ENCODE measurements at regions not wholly inside any gene's neighbourhood (a gene's known extent, or its start where the extent isn't known, plus 50 kb on each side); places are given as distances from the start of the nearest gene placed in this dataset.

GRCh38 chr10:131667561-131667960 is 233.2 kb upstream of the PPP2R2D start:
- Mint-ChIP-seq H3K9me3 (peaks cover 0 to 5% (median 5%) of the 10 kb centered on the region in 5 donors), H3K27me3 (peaks cover 0 to 5% of the 10 kb centered on the region in 2 donors)
- CTCF ChIA-PET = no interaction called here

DNA sequence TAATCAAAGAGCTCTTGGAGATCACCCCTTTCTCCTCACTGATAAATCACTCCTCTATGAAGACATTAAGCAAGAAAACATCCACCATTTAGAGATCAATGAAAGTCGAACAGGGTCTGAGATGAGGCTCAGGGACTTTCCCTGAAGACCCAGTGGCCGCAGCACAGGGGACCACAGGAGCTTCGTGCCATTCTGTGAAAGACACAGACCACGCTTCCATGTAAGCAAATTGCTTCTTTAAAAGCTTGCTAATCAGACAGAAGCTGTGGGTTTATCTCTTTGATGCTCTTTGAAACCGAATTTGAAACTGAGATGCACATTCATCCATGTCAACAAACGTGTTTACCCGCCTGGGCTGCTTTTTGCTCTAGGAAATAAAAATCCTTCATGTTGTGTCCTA is 231.9 kb upstream of the PPP2R2D start:
- Histone ChIP-seq H3K27me3 (ENCODE audit: insufficient read depth, low read length, poor library complexity, severe bottlenecking) (no peaks in the 10 kb centered on the region), H3K4me3 (ENCODE audit: low read length) (no peak overlapping the region), H3K27ac (ENCODE audit: low read depth, low read length) (no peak overlapping the region), H3K36me3 (ENCODE audit: insufficient read depth, low read length) (no peaks in the 10 kb centered on the region), H3K9me3 (ENCODE audit: low read length) (no peaks in the 10 kb centered on the region), H3K4me1 (ENCODE audit: insufficient read depth, low read length) (no peaks in the 10 kb centered on the region)
- Mint-ChIP-seq H3K36me3 (no peaks in the 10 kb centered on the region), H3K27ac (no peak overlapping the region), H3K9me3 (peaks cover 0 to 5% (median 5%) of the 10 kb centered on the region in 5 donors), H3K4me1 (no peaks in the 10 kb centered on the region), H3K27me3 (peaks cover 0 to 5% of the 10 kb centered on the region in 2 donors), H3K4me3 (no peak overlapping the region)
- POLR2A ChIA-PET = no interaction called here
- CTCF ChIA-PET = no interaction called here
- DNase-seq = no peak

More at GRCh38 chr10:131667561-131667960, 233.2 kb upstream of the PPP2R2D start:
- Mint-ChIP-seq H3K27ac (no peak overlapping the region), H3K4me3 (no peak overlapping the region), H3K4me1 (no peaks in the 10 kb centered on the region), H3K36me3 (no peaks in the 10 kb centered on the region)
- Histone ChIP-seq H3K27me3 (ENCODE audit: insufficient read depth, low read length, poor library complexity, severe bottlenecking) (no peaks in the 10 kb centered on the region), H3K4me1 (ENCODE audit: insufficient read depth, low read length) (no peaks in the 10 kb centered on the region), H3K27ac (ENCODE audit: low read depth, low read length) (no peak overlapping the region), H3K36me3 (ENCODE audit: insufficient read depth, low read length) (no peaks in the 10 kb centered on the region), H3K9me3 (ENCODE audit: low read length) (no peaks in the 10 kb centered on the region), H3K4me3 (ENCODE audit: low read length) (no peak overlapping the region)
- POLR2A ChIA-PET = no interaction called here
- no peak for DNase-seq

DNA sequence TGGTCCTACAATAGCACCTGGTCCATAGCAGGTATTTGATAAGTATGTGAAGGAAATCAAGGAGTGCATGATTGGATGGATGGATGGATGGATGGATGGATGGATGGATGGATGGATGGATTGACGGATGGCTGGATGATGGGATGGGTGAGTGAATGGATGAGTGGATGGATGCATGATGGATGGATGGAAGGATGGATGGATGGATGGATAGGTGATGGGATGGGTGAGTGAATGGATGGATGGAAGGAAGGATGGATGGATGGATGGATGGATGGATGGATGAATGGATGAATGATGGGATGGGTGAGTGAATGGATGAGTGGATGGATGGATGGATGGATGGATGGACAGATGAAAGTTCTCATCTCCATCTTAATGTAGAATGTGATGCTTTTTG is 231.0 kb upstream of the PPP2R2D start:
- POLR2A ChIA-PET = no interaction called here
- Mint-ChIP-seq H3K27me3 (peaks cover 0 to 5% of the 10 kb centered on the region in 2 donors), H3K36me3 (no peaks in the 10 kb centered on the region), H3K4me1 (no peaks in the 10 kb centered on the region), H3K9me3 (peaks cover 0 to 8% (median 5%) of the 10 kb centered on the region in 5 donors), H3K27ac (no peak overlapping the region), H3K4me3 (no peak overlapping the region)
- Histone ChIP-seq H3K27ac (ENCODE audit: low read depth, low read length) (no peak overlapping the region), H3K4me3 (ENCODE audit: low read length) (no peak overlapping the region), H3K27me3 (ENCODE audit: insufficient read depth, low read length, poor library complexity, severe bottlenecking) (no peaks in the 10 kb centered on the region), H3K9me3 (ENCODE audit: low read length) (no peaks in the 10 kb centered on the region), H3K4me1 (ENCODE audit: insufficient read depth, low read length) (no peaks in the 10 kb centered on the region), H3K36me3 (ENCODE audit: insufficient read depth, low read length) (no peaks in the 10 kb centered on the region)
- DNase-seq = no peak
- CTCF ChIA-PET = no interaction called here

- no peaks in the 10 kb centered on the region for H3K27me3 ChIP-seq (ENCODE audit: insufficient read depth, low read length, poor library complexity, severe bottlenecking)
- POLR2A ChIA-PET = no interaction called here
- H3K4me1 ChIP-seq (ENCODE audit: insufficient read depth, low read length) = no peaks in the 10 kb centered on the region
- no peak for DNase-seq
- Mint-ChIP-seq H3K9me3 (peaks cover 0 to 7% (median 5%) of the 10 kb centered on the region in 5 donors), H3K27me3 (peaks cover 0 to 5% of the 10 kb centered on the region in 2 donors), H3K4me3 (no peak overlapping the region), H3K36me3 (no peaks in the 10 kb centered on the region), H3K27ac (no peak overlapping the region), H3K4me1 (no peaks in the 10 kb centered on the region)
- no peaks in the 10 kb centered on the region for H3K36me3 ChIP-seq (ENCODE audit: insufficient read depth, low read length)
- no peak overlapping the region for H3K27ac ChIP-seq (ENCODE audit: low read depth, low read length)
- H3K4me3 ChIP-seq (ENCODE audit: low read length) = no peak overlapping the region
- no peaks in the 10 kb centered on the region for H3K9me3 ChIP-seq (ENCODE audit: low read length)
- CTCF ChIA-PET = no interaction called here
Observed at GRCh38 chr10:131670341-131670740, 230.5 kb upstream of the PPP2R2D start.

DNA sequence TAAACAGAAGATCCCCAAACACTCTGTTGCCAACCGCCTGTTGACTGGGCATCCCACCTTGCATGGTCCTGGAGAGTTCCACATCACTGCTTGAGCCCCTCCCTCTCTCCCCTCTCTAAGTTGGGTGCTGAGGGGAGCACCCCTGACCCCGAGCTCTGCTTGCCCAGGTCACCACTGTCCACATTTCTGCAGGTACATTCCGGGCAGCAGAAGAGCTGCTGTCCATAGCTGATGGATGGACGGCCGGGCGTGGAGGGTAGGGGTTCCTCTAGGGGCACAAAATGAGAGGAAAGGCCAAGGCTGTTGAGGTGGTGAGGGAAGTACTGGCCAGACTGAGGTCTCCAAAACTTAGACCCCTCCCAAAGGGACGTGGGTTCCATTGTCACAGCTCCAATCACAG is 227.4 kb upstream of the PPP2R2D start:
- ChIA-PET POLR2A (no interaction called here), CTCF (no interaction called here)

DNA sequence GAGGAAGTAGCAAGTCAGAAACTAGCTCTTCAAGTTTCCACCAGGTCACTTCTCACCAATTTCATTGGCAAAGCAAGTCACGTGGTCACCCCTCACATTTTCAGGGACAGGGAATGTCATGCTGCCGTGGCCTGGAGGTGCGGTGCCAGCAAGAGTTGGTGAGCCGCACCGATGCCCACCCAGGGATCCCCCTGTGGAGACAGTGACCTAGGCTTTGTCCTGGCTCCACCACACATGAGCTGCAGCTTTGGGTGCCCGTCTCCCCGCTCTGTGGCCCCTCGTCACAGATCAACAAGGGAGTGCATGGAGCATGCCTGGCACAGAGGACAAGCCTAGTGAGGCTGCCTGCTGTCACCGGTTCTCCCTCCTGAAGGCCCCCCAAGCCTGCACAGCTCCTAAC is 226.7 kb upstream of the PPP2R2D start:
- ChIA-PET POLR2A (no interaction called here), CTCF (no interaction called here)
- H3K36me3 Mint-ChIP-seq = no peaks in the 10 kb centered on the region
- Histone ChIP-seq H3K27me3 (ENCODE audit: insufficient read depth, low read length, poor library complexity, severe bottlenecking) (no peaks in the 10 kb centered on the region), H3K4me1 (ENCODE audit: insufficient read depth, low read length) (no peaks in the 10 kb centered on the region), H3K4me3 (ENCODE audit: low read length) (no peak overlapping the region), H3K36me3 (ENCODE audit: insufficient read depth, low read length) (no peaks in the 10 kb centered on the region), H3K27ac (ENCODE audit: low read depth, low read length) (no peak overlapping the region), H3K9me3 (ENCODE audit: low read length) (no peaks in the 10 kb centered on the region)
- no peak for DNase-seq
- peaks cover 0 to 7% of the 10 kb centered on the region in 2 donors for H3K27me3 Mint-ChIP-seq
- H3K27ac Mint-ChIP-seq = no peak overlapping the region
- no peaks in the 10 kb centered on the region for H3K4me1 Mint-ChIP-seq
- no peak overlapping the region for H3K4me3 Mint-ChIP-seq
- peaks cover 0 to 5% (median 4%) of the 10 kb centered on the region in 5 donors for H3K9me3 Mint-ChIP-seq

More for the DNA sequence above, 227.4 kb upstream of the PPP2R2D start:
- Histone ChIP-seq H3K9me3 (ENCODE audit: low read length) (no peaks in the 10 kb centered on the region), H3K4me3 (ENCODE audit: low read length) (no peak overlapping the region), H3K27ac (ENCODE audit: low read depth, low read length) (no peak overlapping the region), H3K36me3 (ENCODE audit: insufficient read depth, low read length) (no peaks in the 10 kb centered on the region), H3K27me3 (ENCODE audit: insufficient read depth, low read length, poor library complexity, severe bottlenecking) (no peaks in the 10 kb centered on the region), H3K4me1 (ENCODE audit: insufficient read depth, low read length) (no peaks in the 10 kb centered on the region)
- H3K4me1 Mint-ChIP-seq = no peaks in the 10 kb centered on the region
- peaks cover 0 to 7% (median 5%) of the 10 kb centered on the region in 5 donors for H3K9me3 Mint-ChIP-seq
- no peak overlapping the region for H3K27ac Mint-ChIP-seq
- H3K36me3 Mint-ChIP-seq = no peaks in the 10 kb centered on the region
- peaks cover 0 to 7% of the 10 kb centered on the region in 2 donors for H3K27me3 Mint-ChIP-seq
- H3K4me3 Mint-ChIP-seq = no peak overlapping the region
- no peak for DNase-seq

DNA sequence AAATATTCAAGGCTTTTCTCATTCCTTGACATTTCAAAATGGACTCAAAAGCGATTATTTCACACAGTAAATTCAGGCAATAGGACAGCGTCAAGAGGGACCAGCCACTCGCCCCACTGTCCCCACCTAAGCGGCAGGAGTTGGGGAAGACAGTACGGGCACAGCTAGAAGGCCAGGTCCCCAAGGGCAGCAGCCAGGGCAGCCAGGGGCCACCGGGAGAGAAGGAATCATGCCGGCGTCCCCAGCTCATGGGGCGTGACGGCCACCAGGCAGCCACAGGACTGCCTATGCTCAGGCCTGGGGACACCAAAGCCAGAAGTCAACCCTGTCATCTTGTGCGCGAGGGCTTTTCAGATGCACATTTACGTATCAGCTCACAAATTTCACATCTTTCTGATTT is 225.7 kb upstream of the PPP2R2D start:
- peaks cover 0 to 3% of the 10 kb centered on the region in 2 donors for H3K27me3 Mint-ChIP-seq
- H3K9me3 ChIP-seq (ENCODE audit: low read length) = no peaks in the 10 kb centered on the region
- no peaks in the 10 kb centered on the region for H3K36me3 ChIP-seq (ENCODE audit: insufficient read depth, low read length)
- H3K4me3 Mint-ChIP-seq = no peak overlapping the region
- H3K27ac Mint-ChIP-seq = no peak overlapping the region
- CTCF ChIA-PET = no interaction called here
- no peaks in the 10 kb centered on the region for H3K4me1 ChIP-seq (ENCODE audit: insufficient read depth, low read length)
- no peak for DNase-seq
- no peaks in the 10 kb centered on the region for H3K4me1 Mint-ChIP-seq
- H3K4me3 ChIP-seq (ENCODE audit: low read length) = no peak overlapping the region
- H3K27ac ChIP-seq (ENCODE audit: low read depth, low read length) = no peak overlapping the region
- H3K9me3 Mint-ChIP-seq = peaks cover 0 to 5% (median 4%) of the 10 kb centered on the region in 5 donors
- POLR2A ChIA-PET = no interaction called here
- no peaks in the 10 kb centered on the region for H3K27me3 ChIP-seq (ENCODE audit: insufficient read depth, low read length, poor library complexity, severe bottlenecking)
- H3K36me3 Mint-ChIP-seq = no peaks in the 10 kb centered on the region

DNA sequence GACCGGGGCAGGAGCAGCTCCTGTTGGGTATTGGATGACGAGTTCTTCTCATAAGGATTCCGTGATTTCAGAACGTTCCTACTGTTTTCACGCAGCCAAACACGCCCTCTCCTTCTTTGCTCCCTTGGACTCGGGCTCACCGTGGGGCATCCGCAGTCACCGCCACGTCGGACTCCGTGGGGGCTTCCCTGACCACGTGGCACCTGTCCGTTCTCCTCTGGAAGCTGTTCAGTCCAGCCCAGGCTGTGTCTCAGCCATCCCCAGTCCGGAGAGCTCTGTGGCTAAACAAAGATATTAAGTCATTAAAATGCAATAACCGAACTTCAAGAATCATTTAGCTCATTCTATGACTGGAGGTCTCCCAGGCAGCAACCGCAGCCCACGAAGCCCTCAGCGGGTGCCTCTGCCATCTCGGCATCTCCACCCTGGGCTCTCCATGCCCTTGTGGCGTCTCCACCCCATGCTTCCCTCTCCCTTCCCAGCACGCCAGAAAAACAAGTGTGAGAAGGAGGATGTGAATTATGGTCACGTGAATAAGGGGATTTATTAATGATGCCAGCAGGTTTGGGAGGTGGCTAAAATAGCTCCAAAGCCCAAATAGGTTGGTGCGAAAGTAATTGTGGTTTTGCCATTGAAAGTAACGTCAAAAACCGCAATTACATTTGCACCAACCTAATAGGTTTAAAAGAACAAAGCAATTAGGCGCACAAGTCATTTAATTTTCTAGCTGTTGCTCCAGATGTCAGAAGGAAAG is 224.6 kb upstream of the PPP2R2D start:
- Histone ChIP-seq H3K4me1 (ENCODE audit: insufficient read depth, low read length) (no peaks in the 10 kb centered on the region), H3K4me3 (ENCODE audit: low read length) (no peak overlapping the region), H3K36me3 (ENCODE audit: insufficient read depth, low read length) (no peaks in the 10 kb centered on the region), H3K27ac (ENCODE audit: low read depth, low read length) (no peak overlapping the region), H3K9me3 (ENCODE audit: low read length) (no peaks in the 10 kb centered on the region), H3K27me3 (ENCODE audit: insufficient read depth, low read length, poor library complexity, severe bottlenecking) (no peaks in the 10 kb centered on the region)
- Mint-ChIP-seq H3K36me3 (no peaks in the 10 kb centered on the region), H3K9me3 (peaks cover 0 to 5% (median 3%) of the 10 kb centered on the region in 5 donors), H3K4me3 (no peak overlapping the region), H3K4me1 (no peaks in the 10 kb centered on the region), H3K27ac (no peak overlapping the region), H3K27me3 (peaks cover 0 to 2% of the 10 kb centered on the region in 2 donors)
- POLR2A ChIA-PET = no interaction called here
- DNase-seq = peak in 1 of 5 donors; percentile 22
- CTCF ChIA-PET = no interaction called here
